OCI-LY7 (cell line): ENCODE measurements at regions not wholly inside any gene's neighbourhood (a gene's known extent, or its start where the extent isn't known, plus 50 kb on each side); places are given as distances from the start of the nearest gene placed in this dataset.

Source experiments
- BruUV-seq: library from RNA; stranded (reverse); fragments of 400-500 nt; replicated peaks from 2 replicates; lab custom pipeline; 2021; lab: Mats Ljungman, UMichigan
- CTCF ChIA-PET: fragments of 300-600 bp; sonication (Branson Sonifier 250); formaldehyde crosslinking; loops from one replicate; lab custom pipeline; 2022; ENCODE audit warnings: antibody characterized with exemption; ENCODE audit not compliant: unreplicated experiment; lab: Charles Lee
- POLR2A ChIA-PET: fragments of 300-600 bp; sonication (Branson Sonifier 250); formaldehyde crosslinking; loops from one replicate; lab custom pipeline; 2022; ENCODE audit warnings: antibody characterized with exemption; lab: Charles Lee
- DNase-seq: peaks from one replicate; pipeline ENCODE4 v3.0.0-alpha.2; 2015; ENCODE audit warnings: low spot score
- H2AFZ ChIP-seq: fragments of 200-600 bp; sonication (generic), shearing (Covaris generic); 2 replicates; pipeline ENCODE4 v1.6.1; 2014; ENCODE audit warnings: mild to moderate bottlenecking, antibody characterized with exemption, low read length, moderate library complexity
- H3K27ac ChIP-seq: fragments of 200-600 bp; sonication (generic); 2 replicates; pipeline ENCODE4 v1.5.1; 2014; ENCODE audit warnings: mixed run types, low read depth, mild to moderate bottlenecking, moderate library complexity, low read length, inconsistent platforms; ENCODE audit not compliant: poor library complexity, severe bottlenecking
- H3K36me3 ChIP-seq: fragments of 200-600 bp; sonication (generic); 2 replicates; pipeline ENCODE4 v1.6.1; 2014; ENCODE audit warnings: mild to moderate bottlenecking, antibody characterized with exemption, low read length, moderate library complexity, mixed read lengths; ENCODE audit not compliant: insufficient read depth
- H3K4me1 ChIP-seq: fragments of 200-600 bp; sonication (generic); 2 replicates; pipeline ENCODE4 v1.5.1; 2014; ENCODE audit warnings: mild to moderate bottlenecking, low read length; ENCODE audit not compliant: insufficient read depth, poor library complexity, severe bottlenecking
- H3K4me2 ChIP-seq: fragments of 200-600 bp; sonication (generic); 2 replicates; pipeline ENCODE4 v1.6.1; 2014; ENCODE audit warnings: mild to moderate bottlenecking, low read length
- H3K4me3 ChIP-seq: fragments of 200-600 bp; sonication (generic); 2 replicates; pipeline ENCODE4 v1.5.1; 2014; ENCODE audit warnings: mild to moderate bottlenecking, low read depth, low read length; ENCODE audit not compliant: poor library complexity, severe bottlenecking
- H3K79me2 ChIP-seq: fragments of 200-600 bp; sonication (generic); 2 replicates; pipeline ENCODE4 v1.6.1; 2016; ENCODE audit warnings: low read depth, mild to moderate bottlenecking, low read length, moderate library complexity, mixed read lengths; ENCODE audit not compliant: insufficient read depth
- H3K9me2 ChIP-seq: fragments of 200-600 bp; sonication (generic); 2 replicates; pipeline ENCODE4 v1.6.1; 2016; ENCODE audit warnings: mild to moderate bottlenecking, low read length, mixed read lengths; ENCODE audit not compliant: insufficient read depth
- H3K9me3 ChIP-seq: fragments of 200-600 bp; sonication (generic); 2 replicates; pipeline ENCODE4 v1.6.1; 2014; ENCODE audit warnings: mild to moderate bottlenecking, mixed run types, low read length, mixed read lengths
- H4K20me1 ChIP-seq: fragments of 200-600 bp; sonication (generic); 2 replicates; pipeline ENCODE4 v1.6.1; 2014; ENCODE audit warnings: mild to moderate bottlenecking, antibody characterized with exemption, low read length, moderate library complexity, mixed read lengths; ENCODE audit not compliant: insufficient read depth
- EZH2phosphoT487 ChIP-seq: fragments of 200-600 bp; sonication (generic); IDR thresholded peaks from 2 replicates; pipeline ENCODE4 v1.6.1; 2018; ENCODE audit warnings: low read depth, borderline replicate concordance, mild to moderate bottlenecking, mixed run types, antibody characterized with exemption, low read length, moderate library complexity, mixed read lengths
- intact Hi-C: fragments of 100-400 bp; cut with micrococcal nuclease; formaldehyde crosslinking; loops from one replicate; pipeline ENCODE4 v1.10.0; 2022; ENCODE audit not compliant: unreplicated experiment
- TF ChIP-seq, protein P1 (sequence below): fragments of 200-600 bp; sonication (generic); conservative IDR thresholded peaks from 2 replicates; pipeline ENCODE4 v1.5.1; 2014; ENCODE audit warnings: mild to moderate bottlenecking, antibody characterized with exemption, low read length, moderate library complexity, mixed read lengths

DNA sequence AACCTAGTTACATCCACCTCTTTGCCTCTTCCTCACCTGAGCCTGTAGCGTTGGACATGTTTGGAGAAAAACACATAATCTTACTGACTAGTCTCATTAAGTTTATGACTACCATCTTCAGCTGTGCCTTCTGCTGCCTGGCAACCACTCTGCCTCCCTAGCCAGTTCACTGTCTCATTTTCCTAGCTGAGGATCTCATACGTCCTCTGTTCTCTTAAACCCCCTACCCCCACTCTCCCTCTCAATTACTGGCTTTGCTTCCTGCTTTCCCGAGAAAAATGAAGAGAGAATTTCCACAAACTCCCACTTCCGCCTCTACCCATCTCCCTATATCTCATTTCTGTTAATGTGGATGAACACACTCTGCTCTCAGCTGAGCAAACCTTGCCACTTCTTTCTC, 239.3 kb upstream of the POU2AF2 start:
- BruUV-seq, result no TSS peak
- H3K9me2 ChIP-seq, result no peaks in the 10 kb centered on the region
- no peaks in the 10 kb centered on the region for H3K36me3 ChIP-seq
- intact Hi-C loops, result loop anchor here (5.0 kb wide), 1 partner anchor 171 kb away; no protein-coding TSS in a partner anchor
- POLR2A ChIA-PET, result interaction anchor here (1.3 kb wide), 1 partner anchor 12 kb away, joined by 4 read pairs; no protein-coding TSS in a partner anchor
- H3K4me1 ChIP-seq, result peaks cover 28% of the 10 kb centered on the region
- H3K4me3 ChIP-seq, result peak overlapping the region; percentile 35
- H4K20me1 ChIP-seq, result no peaks in the 10 kb centered on the region
- no peaks in the 10 kb centered on the region for H3K9me3 ChIP-seq
- CTCF ChIA-PET, result no interaction called here
- H2AFZ ChIP-seq, result peak overlapping the region; percentile 98
- DNase-seq, result no peak
- peak overlapping the region; percentile 18 for H3K27ac ChIP-seq
- no peaks in the 10 kb centered on the region for H3K79me2 ChIP-seq
- no peak for TF ChIP-seq EZH2phosphoT487
- TF ChIP-seq, protein P1, sequence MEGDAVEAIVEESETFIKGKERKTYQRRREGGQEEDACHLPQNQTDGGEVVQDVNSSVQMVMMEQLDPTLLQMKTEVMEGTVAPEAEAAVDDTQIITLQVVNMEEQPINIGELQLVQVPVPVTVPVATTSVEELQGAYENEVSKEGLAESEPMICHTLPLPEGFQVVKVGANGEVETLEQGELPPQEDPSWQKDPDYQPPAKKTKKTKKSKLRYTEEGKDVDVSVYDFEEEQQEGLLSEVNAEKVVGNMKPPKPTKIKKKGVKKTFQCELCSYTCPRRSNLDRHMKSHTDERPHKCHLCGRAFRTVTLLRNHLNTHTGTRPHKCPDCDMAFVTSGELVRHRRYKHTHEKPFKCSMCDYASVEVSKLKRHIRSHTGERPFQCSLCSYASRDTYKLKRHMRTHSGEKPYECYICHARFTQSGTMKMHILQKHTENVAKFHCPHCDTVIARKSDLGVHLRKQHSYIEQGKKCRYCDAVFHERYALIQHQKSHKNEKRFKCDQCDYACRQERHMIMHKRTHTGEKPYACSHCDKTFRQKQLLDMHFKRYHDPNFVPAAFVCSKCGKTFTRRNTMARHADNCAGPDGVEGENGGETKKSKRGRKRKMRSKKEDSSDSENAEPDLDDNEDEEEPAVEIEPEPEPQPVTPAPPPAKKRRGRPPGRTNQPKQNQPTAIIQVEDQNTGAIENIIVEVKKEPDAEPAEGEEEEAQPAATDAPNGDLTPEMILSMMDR, result no peak
- peak overlapping the region; percentile 72 for H3K4me2 ChIP-seq

DNA sequence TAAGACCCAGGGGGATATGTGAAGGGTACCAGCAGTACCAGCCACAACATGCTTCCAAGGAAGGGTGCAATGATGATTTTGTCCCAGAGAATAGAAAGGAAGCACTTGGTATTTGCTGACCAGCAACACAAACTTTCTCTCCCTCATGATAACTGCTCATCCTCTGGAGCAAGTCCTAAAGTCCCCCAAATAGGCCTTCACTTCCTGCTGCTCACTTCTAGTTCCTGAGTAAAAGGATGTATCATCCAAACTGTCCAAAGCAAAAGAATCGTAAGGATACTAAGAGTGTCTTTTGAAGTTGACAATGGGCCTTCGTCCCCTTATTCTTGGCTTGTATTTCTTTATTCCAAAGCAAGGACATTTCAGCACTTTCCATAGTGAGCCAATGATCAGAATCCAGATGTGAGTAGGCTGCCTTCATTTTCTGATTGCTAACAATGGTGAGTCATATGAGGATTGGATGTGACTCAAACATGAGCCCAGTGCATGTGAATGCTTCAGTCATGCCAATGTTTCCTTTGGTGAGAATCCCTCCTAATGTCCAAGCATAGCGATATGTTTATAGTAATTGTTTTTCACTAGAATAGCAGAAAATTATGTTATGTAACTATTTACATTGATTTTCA, 243.4 kb upstream of the POU2AF2 start:
- Histone ChIP-seq H2AFZ (no peak overlapping the region), H3K9me3 (no peaks in the 10 kb centered on the region), H4K20me1 (no peaks in the 10 kb centered on the region), H3K27ac (no peak overlapping the region), H3K4me3 (no peak overlapping the region), H3K79me2 (no peaks in the 10 kb centered on the region), H3K9me2 (no peaks in the 10 kb centered on the region), H3K4me1 (peaks cover 35% of the 10 kb centered on the region), H3K36me3 (no peaks in the 10 kb centered on the region), H3K4me2 (no peak overlapping the region)
- DNase-seq, result no peak
- CTCF ChIA-PET, result no interaction called here
- TF ChIP-seq EZH2phosphoT487, result no peak
- TF ChIP-seq, protein P1, result no peak
- POLR2A ChIA-PET, result interaction anchor here (1.1 kb wide), 1 partner anchor 10 kb away, joined by 6 read pairs; no protein-coding TSS in a partner anchor
- BruUV-seq, result no TSS peak
- intact Hi-C loops, result no loop called here

DNA sequence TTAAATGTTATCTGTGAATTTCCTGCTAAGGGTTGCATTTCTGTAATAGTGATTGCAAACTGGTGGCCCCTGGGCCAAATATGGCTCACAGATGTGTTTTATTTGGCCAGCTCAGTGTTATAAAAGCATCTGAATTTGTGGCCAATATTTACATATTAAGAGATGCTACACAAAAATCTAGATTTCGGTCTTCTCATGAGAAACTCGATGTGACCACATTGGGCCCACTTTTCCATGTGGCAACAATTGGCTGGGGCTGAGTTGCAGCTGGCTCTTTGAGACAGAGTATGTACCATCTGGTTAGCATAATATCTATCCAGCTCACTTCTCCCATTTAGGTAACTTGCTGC, 244.5 kb upstream of the POU2AF2 start:
- BruUV-seq, result no TSS peak
- ChIA-PET CTCF (no interaction called here), POLR2A (interaction anchor here (0.7 to 1.1 kb wide), 4 partner anchors 9 to 713 kb away, joined by 3 to 8 read pairs (median 5); no protein-coding TSS in a partner anchor)
- Histone ChIP-seq H3K4me1 (peaks cover 24% of the 10 kb centered on the region), H4K20me1 (no peaks in the 10 kb centered on the region), H3K9me2 (no peaks in the 10 kb centered on the region), H3K27ac (no peak overlapping the region), H3K79me2 (no peaks in the 10 kb centered on the region), H3K4me2 (peak overlapping the region; percentile 20; the same call in 1 of the 2 replicates), H3K9me3 (no peaks in the 10 kb centered on the region), H3K36me3 (no peaks in the 10 kb centered on the region), H2AFZ (peak overlapping the region; percentile 56; the same call in 1 of the 2 replicates), H3K4me3 (no peak overlapping the region)
- no peak for TF ChIP-seq EZH2phosphoT487
- TF ChIP-seq, protein P1, result no peak
- DNase-seq, result no peak
- intact Hi-C loops, result no loop called here
